ENCODE measurements at regions not wholly inside any gene's neighbourhood (a gene's known extent, or its start where the extent isn't known, plus 50 kb on each side); places are given as distances from the start of the nearest gene placed in this dataset.

- TF ChIP-seq, protein P1, sequence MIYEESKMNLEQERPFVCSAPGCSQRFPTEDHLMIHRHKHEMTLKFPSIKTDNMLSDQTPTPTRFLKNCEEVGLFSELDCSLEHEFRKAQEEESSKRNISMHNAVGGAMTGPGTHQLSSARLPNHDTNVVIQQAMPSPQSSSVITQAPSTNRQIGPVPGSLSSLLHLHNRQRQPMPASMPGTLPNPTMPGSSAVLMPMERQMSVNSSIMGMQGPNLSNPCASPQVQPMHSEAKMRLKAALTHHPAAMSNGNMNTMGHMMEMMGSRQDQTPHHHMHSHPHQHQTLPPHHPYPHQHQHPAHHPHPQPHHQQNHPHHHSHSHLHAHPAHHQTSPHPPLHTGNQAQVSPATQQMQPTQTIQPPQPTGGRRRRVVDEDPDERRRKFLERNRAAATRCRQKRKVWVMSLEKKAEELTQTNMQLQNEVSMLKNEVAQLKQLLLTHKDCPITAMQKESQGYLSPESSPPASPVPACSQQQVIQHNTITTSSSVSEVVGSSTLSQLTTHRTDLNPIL (CRISPR knock-in tag; IDR thresholded peaks at IDR 0.05; ENCODE audit: low read depth) = no peak
- TF ChIP-seq ZC3H10 (CRISPR knock-in tag; IDR thresholded peaks at IDR 0.05) = no peak
- no peak for TF ChIP-seq ZFP3 (CRISPR knock-in tag; IDR thresholded peaks at IDR 0.05)
- no peak for TF ChIP-seq ZNF70 (CRISPR knock-in tag; IDR thresholded peaks at IDR 0.05)
- TF ChIP-seq, protein P2, sequence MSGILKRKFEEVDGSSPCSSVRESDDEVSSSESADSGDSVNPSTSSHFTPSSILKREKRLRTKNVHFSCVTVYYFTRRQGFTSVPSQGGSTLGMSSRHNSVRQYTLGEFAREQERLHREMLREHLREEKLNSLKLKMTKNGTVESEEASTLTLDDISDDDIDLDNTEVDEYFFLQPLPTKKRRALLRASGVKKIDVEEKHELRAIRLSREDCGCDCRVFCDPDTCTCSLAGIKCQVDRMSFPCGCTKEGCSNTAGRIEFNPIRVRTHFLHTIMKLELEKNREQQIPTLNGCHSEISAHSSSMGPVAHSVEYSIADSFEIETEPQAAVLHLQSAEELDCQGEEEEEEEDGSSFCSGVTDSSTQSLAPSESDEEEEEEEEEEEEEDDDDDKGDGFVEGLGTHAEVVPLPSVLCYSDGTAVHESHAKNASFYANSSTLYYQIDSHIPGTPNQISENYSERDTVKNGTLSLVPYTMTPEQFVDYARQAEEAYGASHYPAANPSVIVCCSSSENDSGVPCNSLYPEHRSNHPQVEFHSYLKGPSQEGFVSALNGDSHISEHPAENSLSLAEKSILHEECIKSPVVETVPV (CRISPR knock-in tag; IDR thresholded peaks at IDR 0.05) = no peak
- TF ChIP-seq CSDC2 (CRISPR knock-in tag; IDR thresholded peaks at IDR 0.05) = no peak
- no peak for TF ChIP-seq ARNTL (CRISPR knock-in tag; IDR thresholded peaks at IDR 0.05; ENCODE audit: borderline replicate concordance, low read depth)
- TF ChIP-seq POU6F1 (CRISPR knock-in tag; IDR thresholded peaks at IDR 0.05; ENCODE audit: borderline replicate concordance, low read depth) = no peak
- TF ChIP-seq GLIS3 (CRISPR knock-in tag; IDR thresholded peaks at IDR 0.05) = no peak
- no peak for ATAC-seq
Observed at GRCh38 chr14:47961634-47962033, 286.2 kb upstream of the MDGA2 start.

DNA sequence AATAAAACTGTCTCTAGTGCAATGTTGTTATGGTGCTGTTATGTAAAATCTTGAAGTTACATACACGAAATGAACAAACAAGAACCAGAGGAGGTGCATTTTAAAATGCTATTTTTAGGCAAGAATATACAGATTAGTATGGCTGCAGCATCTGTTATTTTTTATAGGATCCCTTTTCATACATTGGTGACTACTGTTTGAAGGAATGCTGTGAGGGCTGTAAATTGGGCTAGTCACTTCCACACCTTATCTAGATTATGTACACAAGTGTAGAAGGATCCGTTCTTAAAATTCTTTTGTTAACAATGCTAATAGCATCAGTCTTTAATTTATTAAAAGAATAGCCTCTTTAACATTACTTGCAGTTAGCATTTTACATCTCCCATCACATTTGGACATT, 284.3 kb upstream of the MDGA2 start:
- TF ChIP-seq RARB (CRISPR knock-in tag; IDR thresholded peaks at IDR 0.05) (no peak), ZNF8 (CRISPR knock-in tag; IDR thresholded peaks at IDR 0.05) (no peak), CSDC2 (CRISPR knock-in tag; IDR thresholded peaks at IDR 0.05) (no peak), GLIS3 (CRISPR knock-in tag; IDR thresholded peaks at IDR 0.05) (no peak), ISL1 (CRISPR knock-in tag; IDR thresholded peaks at IDR 0.05) (no peak)
- no peak for ATAC-seq

- no peak for TF ChIP-seq ZNF8 (CRISPR knock-in tag; IDR thresholded peaks at IDR 0.05)
- no peak for TF ChIP-seq ZC3H10 (CRISPR knock-in tag; IDR thresholded peaks at IDR 0.05)
- TF ChIP-seq ZFP30 (CRISPR knock-in tag; IDR thresholded peaks at IDR 0.05) = no peak
- no peak for TF ChIP-seq ZNF565 (CRISPR knock-in tag; conservative IDR thresholded peaks at IDR 0.05; ENCODE audit: low read depth)
- no peak for TF ChIP-seq PPARA (CRISPR knock-in tag; IDR thresholded peaks at IDR 0.05; ENCODE audit: borderline replicate concordance)
- TF ChIP-seq RARB (CRISPR knock-in tag; IDR thresholded peaks at IDR 0.05) = no peak
- no peak for TF ChIP-seq TSHZ2 (CRISPR knock-in tag; IDR thresholded peaks at IDR 0.05)
- TF ChIP-seq GLIS3 (CRISPR knock-in tag; IDR thresholded peaks at IDR 0.05) = no peak
- no peak for TF ChIP-seq ESRRG (CRISPR knock-in tag; IDR thresholded peaks at IDR 0.05)
- no peak for TF ChIP-seq OSR1 (CRISPR knock-in tag; IDR thresholded peaks at IDR 0.05)
- no peak for TF ChIP-seq CSDC2 (CRISPR knock-in tag; IDR thresholded peaks at IDR 0.05)
- TF ChIP-seq ZFP3 (CRISPR knock-in tag; IDR thresholded peaks at IDR 0.05) = no peak
- no peak for TF ChIP-seq ISL1 (CRISPR knock-in tag; IDR thresholded peaks at IDR 0.05)
- TF ChIP-seq POU6F1 (CRISPR knock-in tag; IDR thresholded peaks at IDR 0.05; ENCODE audit: borderline replicate concordance, low read depth) = no peak
- no peak for TF ChIP-seq SNAI2 (CRISPR knock-in tag; IDR thresholded peaks at IDR 0.05)
- TF ChIP-seq, protein P1 (CRISPR knock-in tag; IDR thresholded peaks at IDR 0.05; ENCODE audit: low read depth) = no peak
- TF ChIP-seq ARNTL (CRISPR knock-in tag; IDR thresholded peaks at IDR 0.05; ENCODE audit: borderline replicate concordance, low read depth) = no peak
- no peak for ATAC-seq
Observed at GRCh38 chr14:47949006-47949405, 273.6 kb upstream of the MDGA2 start.

All from SK-N-SH treated with all-trans-retinoic acid at 6 μM for 48 hours (cell line).